OCI-LY7 (cell line): ENCODE measurements at regions not wholly inside any gene's neighbourhood (a gene's known extent, or its start where the extent isn't known, plus 50 kb on each side); places are given as distances from the start of the nearest gene placed in this dataset.

Source experiments
- CTCF ChIP-seq: fragments of 200-600 bp; sonication (generic); conservative IDR thresholded peaks from 2 replicates; pipeline ENCODE4 v1.5.1; 2014; ENCODE audit warnings: mild to moderate bottlenecking, antibody characterized with exemption, low read length, moderate library complexity, mixed read lengths
- EZH2phosphoT487 ChIP-seq: fragments of 200-600 bp; sonication (generic); IDR thresholded peaks from 2 replicates; pipeline ENCODE4 v1.6.1; 2018; ENCODE audit warnings: low read depth, borderline replicate concordance, mild to moderate bottlenecking, mixed run types, antibody characterized with exemption, low read length, moderate library complexity, mixed read lengths

GRCh38 chrX:94123062-94123461 lies 449.1 kb downstream of the FAM133A start:
- TF ChIP-seq CTCF (no peak), EZH2phosphoT487 (no peak)
